Pancreas (tissue), 10 donors: ENCODE measurements at regions not wholly inside any gene's neighbourhood (a gene's known extent, or its start where the extent isn't known, plus 50 kb on each side); places are given as distances from the start of the nearest gene placed in this dataset.
A peak's percentile ranks its signal among the peaks of the same experiment; 100 is the strongest.

Experiments
- ATAC-seq, 4 donors: fragments of 200-7000 bp; cut with Tn5 transposase; one replicate each; pipeline versions ENCODE4 v1.8.0 to v1.9.1; 2020; ENCODE audit warnings: mild to moderate bottlenecking in 4 of 4, moderate library complexity in 4 of 4
- DNase-seq, 6 donors: peaks; one replicate each; pipeline ENCODE4 v3.0.0-alpha.2; 2020
- FAIRE-seq: peaks from 2 replicates; lab custom pipeline; 2012; peaks lifted over from hg19 to GRCh38; lab: Jason Lieb, UNC
- H3K27ac ChIP-seq, 4 donors: fragments of 200-600 bp; sonication (generic); 1 replicate in 3 of 4; 2 replicates in 1 of 4; pipeline versions ENCODE4 v1.5.0 to v1.8.0; 2020
- H3K27me3 ChIP-seq, 4 donors: fragments of 200-600 bp; one replicate each; pipeline ENCODE4 v1.8.0; 2021
- H3K36me3 ChIP-seq, 3 donors: fragments of 200-600 bp; sonication (generic) in 1 of 3; one replicate each; pipeline versions ENCODE4 v1.5.0 to v1.8.0; 2020 to 2021
- H3K4me1 ChIP-seq, 3 donors: fragments of 200-600 bp; one replicate each; pipeline ENCODE4 v1.8.0; 2021
- H3K4me3 ChIP-seq, 4 donors: fragments of 200-600 bp; sonication (generic) in 2 of 4; one replicate each; pipeline versions ENCODE4 v1.5.0 to v1.8.0; 2020 to 2021
- H3K9me3 ChIP-seq, 4 donors: fragments of 200-600 bp; one replicate each; pipeline ENCODE4 v1.8.0; 2021
- WGBS, 2 donors: extraction: QIAGEN DNeasy Blood & Tissue Kit; methylation state at CpG; one replicate each; pipeline ENCODE4 v1.1.7; 2013; 5-methylcytosine and 5-hydroxymethylcytosine counted together
- intact Hi-C, 3 donors: fragments of 100-400 bp; cut with DNase I; formaldehyde crosslinking; loops; one replicate each; pipeline versions ENCODE4 v1.11.1 to v1.14.2; 2022
- TF ChIP-seq, protein P1 (sequence below), 4 donors: fragments of 200-600 bp; sonication (generic) in 3 of 4; IDR thresholded peaks; one replicate each; pipeline versions ENCODE4 v1.5.0 to v1.8.0; 2021; ENCODE audit warnings: antibody characterized with exemption in 4 of 4
- donor health status: healthy with polysubstance abuse.
- donor health status: DM: no; HTN: no; CAD: no; lungs with moderate emphysema.
- donor health status: DM: no; HTN: no; CAD: no.
- donor health status: control.
- donor health status: control.
- donor health status: Bipolar disorder and iron deficiency.
- donor health status: DM: yes; HTN: yes; CAD: no.
- donor health status: DM: no; HTN: no; CAD: no.
- donor health status: DM: no; HTN: no; CAD: no.
- donor health status: DM: yes; HTN: yes; CAD: no.

- no peak for FAIRE-seq
- Histone ChIP-seq H3K27ac (no peak overlapping the region), H3K4me3 (no peak overlapping the region), H3K4me1 (no peaks in the 10 kb centered on the region), H3K27me3 (no peaks in the 10 kb centered on the region), H3K9me3 (no peaks in the 10 kb centered on the region), H3K36me3 (no peaks in the 10 kb centered on the region)
- TF ChIP-seq, protein P1, sequence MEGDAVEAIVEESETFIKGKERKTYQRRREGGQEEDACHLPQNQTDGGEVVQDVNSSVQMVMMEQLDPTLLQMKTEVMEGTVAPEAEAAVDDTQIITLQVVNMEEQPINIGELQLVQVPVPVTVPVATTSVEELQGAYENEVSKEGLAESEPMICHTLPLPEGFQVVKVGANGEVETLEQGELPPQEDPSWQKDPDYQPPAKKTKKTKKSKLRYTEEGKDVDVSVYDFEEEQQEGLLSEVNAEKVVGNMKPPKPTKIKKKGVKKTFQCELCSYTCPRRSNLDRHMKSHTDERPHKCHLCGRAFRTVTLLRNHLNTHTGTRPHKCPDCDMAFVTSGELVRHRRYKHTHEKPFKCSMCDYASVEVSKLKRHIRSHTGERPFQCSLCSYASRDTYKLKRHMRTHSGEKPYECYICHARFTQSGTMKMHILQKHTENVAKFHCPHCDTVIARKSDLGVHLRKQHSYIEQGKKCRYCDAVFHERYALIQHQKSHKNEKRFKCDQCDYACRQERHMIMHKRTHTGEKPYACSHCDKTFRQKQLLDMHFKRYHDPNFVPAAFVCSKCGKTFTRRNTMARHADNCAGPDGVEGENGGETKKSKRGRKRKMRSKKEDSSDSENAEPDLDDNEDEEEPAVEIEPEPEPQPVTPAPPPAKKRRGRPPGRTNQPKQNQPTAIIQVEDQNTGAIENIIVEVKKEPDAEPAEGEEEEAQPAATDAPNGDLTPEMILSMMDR (IDR thresholded peaks at IDR 0.05): no peak
- WGBS, 2 donors: 65 to 69% methylated on average over 1 of the region's 1 CpG
- intact Hi-C loops: no loop called here
- no peak for ATAC-seq
- no peak for DNase-seq
Measured at GRCh38 chr11:104464691-104465090, 300.7 kb upstream of the PDGFD start.

GRCh38 chr11:104462341-104462740, 298.4 kb upstream of the PDGFD start:
- TF ChIP-seq, protein P1 (IDR thresholded peaks at IDR 0.05): no peak
- Histone ChIP-seq H3K27me3 (no peaks in the 10 kb centered on the region), H3K36me3 (no peaks in the 10 kb centered on the region), H3K4me3 (no peak overlapping the region), H3K27ac (no peak overlapping the region), H3K9me3 (no peaks in the 10 kb centered on the region), H3K4me1 (no peaks in the 10 kb centered on the region)
- ATAC-seq (no peak), FAIRE-seq (no peak), DNase-seq (no peak)
- intact Hi-C loops: no loop called here
- WGBS, 2 donors: 86 to 91% methylated on average over 2 of the region's 2 CpGs

DNA sequence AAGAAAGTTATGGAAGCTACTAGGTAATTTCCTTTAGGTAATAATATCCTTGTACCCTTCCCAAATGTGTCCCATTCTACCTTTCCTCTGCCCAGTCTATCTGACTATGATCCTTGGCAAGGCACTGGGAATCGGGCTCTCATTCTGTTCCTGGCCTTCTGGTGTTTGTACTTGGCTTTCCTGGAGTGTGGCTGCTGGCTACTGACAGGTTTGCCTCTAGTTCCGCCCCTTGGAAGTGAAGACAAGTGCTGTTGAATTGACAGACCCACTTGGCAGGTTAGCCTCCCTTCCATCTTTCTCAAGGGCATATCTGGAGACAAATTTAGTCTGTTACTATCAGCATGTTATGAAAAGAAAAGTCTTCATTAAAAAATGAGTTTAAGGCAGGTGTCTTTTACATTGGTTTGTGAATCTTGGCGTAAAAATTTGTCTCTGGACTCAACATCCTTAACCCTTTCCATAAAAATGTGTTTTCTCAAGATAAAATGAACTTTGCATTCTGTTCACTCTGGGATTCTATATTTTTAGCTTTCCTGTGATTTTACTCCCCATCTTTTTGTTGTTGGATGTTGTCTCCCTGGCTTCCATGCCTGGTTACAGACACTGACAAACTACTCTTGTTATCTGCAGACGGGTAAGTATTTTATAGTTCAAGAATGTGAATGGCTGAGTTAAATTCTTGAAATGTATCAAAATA, 287.4 kb upstream of the PDGFD start:
- peak; percentile 82 to 93 (median 86) for ATAC-seq
- Histone ChIP-seq H3K9me3 (no peaks in the 10 kb centered on the region), H3K27ac (no peak overlapping the region), H3K4me3 (no peak overlapping the region), H3K4me1 (peaks cover 0 to 8% (median 0%) of the 10 kb centered on the region in 3 donors), H3K27me3 (no peaks in the 10 kb centered on the region), H3K36me3 (no peaks in the 10 kb centered on the region)
- WGBS, 2 donors: 57 to 64% methylated on average over 4 of the region's 4 CpGs
- DNase-seq: peak in 3 of 6 donors; percentile 9 to 25 (median 20)
- intact Hi-C loops: no loop called here
- TF ChIP-seq, protein P1 (IDR thresholded peaks at IDR 0.05): no peak
- no peak for FAIRE-seq

DNA sequence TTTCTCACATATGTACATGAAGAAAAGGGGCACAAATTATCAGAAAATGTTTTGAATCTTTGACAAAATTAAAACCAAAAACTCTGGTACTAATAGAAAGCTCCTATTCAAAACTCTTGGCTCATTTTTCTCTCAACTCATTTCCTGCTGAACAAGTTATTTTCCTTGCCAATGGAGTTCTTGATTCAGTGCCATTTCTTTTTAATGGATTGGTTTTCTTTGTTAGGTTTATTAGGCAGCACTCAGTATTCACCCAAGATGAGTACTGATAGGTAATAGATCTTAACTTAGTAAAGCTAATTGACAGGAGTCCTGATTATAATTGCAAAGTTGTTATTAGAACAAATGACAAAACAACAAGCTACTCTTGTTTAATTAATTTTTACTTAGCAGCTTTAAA, 279.4 kb upstream of the PDGFD start:
- Histone ChIP-seq H3K9me3 (no peaks in the 10 kb centered on the region), H3K36me3 (no peaks in the 10 kb centered on the region), H3K4me3 (no peak overlapping the region), H3K27me3 (no peaks in the 10 kb centered on the region), H3K4me1 (peaks cover 3 to 27% (median 17%) of the 10 kb centered on the region in 3 donors), H3K27ac (peak overlapping the region in 1 of 4 donors; percentile 12)
- FAIRE-seq (peak; percentile 26), DNase-seq (no peak), ATAC-seq (peak; percentile 48 to 76 (median 68))
- intact Hi-C loops: no loop called here
- TF ChIP-seq, protein P1 (IDR thresholded peaks at IDR 0.05): no peak

DNA sequence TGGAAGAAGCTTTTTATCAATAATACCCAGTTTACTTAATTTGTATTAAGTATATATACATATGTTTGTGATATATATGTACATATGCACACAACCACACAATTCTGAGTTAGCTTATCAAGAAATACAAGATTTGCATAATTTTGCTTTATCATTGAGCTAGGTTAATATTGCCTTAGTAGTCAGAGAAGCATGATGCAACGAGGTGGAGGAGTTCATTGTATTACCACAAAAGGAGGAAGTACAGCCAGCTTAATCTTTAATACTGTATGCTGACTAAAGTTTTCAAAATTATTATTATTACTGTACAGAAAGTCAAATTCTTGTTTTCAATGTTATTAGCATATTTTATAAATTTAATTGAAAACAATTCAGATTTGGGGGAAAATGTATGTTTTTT, 278.4 kb upstream of the PDGFD start:
- Histone ChIP-seq H3K36me3 (no peaks in the 10 kb centered on the region), H3K27me3 (no peaks in the 10 kb centered on the region), H3K4me1 (peaks cover 3 to 27% (median 17%) of the 10 kb centered on the region in 3 donors), H3K27ac (no peak overlapping the region), H3K4me3 (no peak overlapping the region), H3K9me3 (no peaks in the 10 kb centered on the region)
- intact Hi-C loops: no loop called here
- FAIRE-seq (no peak), ATAC-seq (peak in 3 of 4 donors; percentile 46 to 87 (median 71)), DNase-seq (no peak)
- TF ChIP-seq, protein P1 (IDR thresholded peaks at IDR 0.05): no peak
- WGBS, 2 donors: 41 to 42% methylated on average over 1 of the region's 1 CpG
